ENCODE measurements at regions not wholly inside any gene's neighbourhood (a gene's known extent, or its start where the extent isn't known, plus 50 kb on each side); places are given as distances from the start of the nearest gene placed in this dataset.
A peak's percentile ranks its signal among the peaks of the same experiment; 100 is the strongest.
"Not testable (repeated sequence)": the region's sequence is repeated elsewhere in the genome, so short reads cannot be mapped to it uniquely, and the experiment has no call there.

DNA sequence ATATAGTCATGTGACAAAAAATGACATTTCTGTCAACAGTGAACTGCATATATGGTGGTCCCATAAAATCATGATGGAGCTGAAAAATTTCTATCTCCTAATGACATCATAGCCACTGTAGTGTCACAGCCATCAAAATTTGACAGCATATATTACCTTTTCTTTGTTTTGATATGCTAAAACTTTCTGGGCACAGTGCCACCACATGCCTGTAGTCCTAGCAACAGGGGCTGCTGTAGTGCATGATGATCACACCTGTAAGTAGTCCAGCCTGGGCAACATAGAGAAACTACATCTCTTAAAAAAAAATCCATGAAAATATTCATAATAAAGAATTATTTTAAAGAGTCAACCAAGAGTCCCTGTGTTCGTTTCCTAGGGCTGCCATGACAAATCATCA is 155.5 kb upstream of the SERTAD2 start:
- H4K20me1 ChIP-seq (ENCODE audit: control insufficient read depth, extremely low read depth, insufficient read depth, low read length), result no peaks in the 10 kb centered on the region
- H3K79me2 ChIP-seq (ENCODE audit: control insufficient read depth, insufficient read depth, low read length), result no peaks in the 10 kb centered on the region
- H3K36me3 ChIP-seq (ENCODE audit: control insufficient read depth, insufficient read depth, low read length), result no peaks in the 10 kb centered on the region
- TF ChIP-seq EZH2 (IDR thresholded peaks at IDR 0.05; ENCODE audit: low read length, missing control alignments), result no peak
- TF ChIP-seq, protein P1, sequence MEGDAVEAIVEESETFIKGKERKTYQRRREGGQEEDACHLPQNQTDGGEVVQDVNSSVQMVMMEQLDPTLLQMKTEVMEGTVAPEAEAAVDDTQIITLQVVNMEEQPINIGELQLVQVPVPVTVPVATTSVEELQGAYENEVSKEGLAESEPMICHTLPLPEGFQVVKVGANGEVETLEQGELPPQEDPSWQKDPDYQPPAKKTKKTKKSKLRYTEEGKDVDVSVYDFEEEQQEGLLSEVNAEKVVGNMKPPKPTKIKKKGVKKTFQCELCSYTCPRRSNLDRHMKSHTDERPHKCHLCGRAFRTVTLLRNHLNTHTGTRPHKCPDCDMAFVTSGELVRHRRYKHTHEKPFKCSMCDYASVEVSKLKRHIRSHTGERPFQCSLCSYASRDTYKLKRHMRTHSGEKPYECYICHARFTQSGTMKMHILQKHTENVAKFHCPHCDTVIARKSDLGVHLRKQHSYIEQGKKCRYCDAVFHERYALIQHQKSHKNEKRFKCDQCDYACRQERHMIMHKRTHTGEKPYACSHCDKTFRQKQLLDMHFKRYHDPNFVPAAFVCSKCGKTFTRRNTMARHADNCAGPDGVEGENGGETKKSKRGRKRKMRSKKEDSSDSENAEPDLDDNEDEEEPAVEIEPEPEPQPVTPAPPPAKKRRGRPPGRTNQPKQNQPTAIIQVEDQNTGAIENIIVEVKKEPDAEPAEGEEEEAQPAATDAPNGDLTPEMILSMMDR (conservative IDR thresholded peaks at IDR 0.05 in 1 of 2, IDR thresholded peaks at IDR 0.05 in 1 of 2; ENCODE audit: low read depth in 1 of 2, low read length in 2 of 2), result no peak
- no peak overlapping the region for H3K4me3 ChIP-seq (replicated peaks in 1 of 4; ENCODE audit: control extremely low read depth in 1 of 4, insufficient read depth in 1 of 4, low read depth in 3 of 4, low read length in 4 of 4)
- no peak for DNase-seq (ENCODE audit: low read depth in 2 of 2)
- H3K4me2 ChIP-seq (ENCODE audit: extremely low read depth, insufficient read depth, low read length), result no peak overlapping the region
- no peaks in the 10 kb centered on the region for H3K9me3 ChIP-seq (ENCODE audit: control insufficient read depth, insufficient read depth, low read depth, low read length)
- H3K9ac ChIP-seq (ENCODE audit: insufficient read depth, low read length), result no peak overlapping the region
- H3K27me3 ChIP-seq (ENCODE audit: control insufficient read depth, insufficient read depth, low read length), result no peaks in the 10 kb centered on the region
- H3K4me1 ChIP-seq (ENCODE audit: control insufficient read depth, extremely low read depth, insufficient read depth, low read length), result peaks cover 11% of the 10 kb centered on the region
- no peak overlapping the region for H2AFZ ChIP-seq (ENCODE audit: low read length)
- no peak overlapping the region for H3K27ac ChIP-seq (ENCODE audit: insufficient read depth, low read length)

DNA sequence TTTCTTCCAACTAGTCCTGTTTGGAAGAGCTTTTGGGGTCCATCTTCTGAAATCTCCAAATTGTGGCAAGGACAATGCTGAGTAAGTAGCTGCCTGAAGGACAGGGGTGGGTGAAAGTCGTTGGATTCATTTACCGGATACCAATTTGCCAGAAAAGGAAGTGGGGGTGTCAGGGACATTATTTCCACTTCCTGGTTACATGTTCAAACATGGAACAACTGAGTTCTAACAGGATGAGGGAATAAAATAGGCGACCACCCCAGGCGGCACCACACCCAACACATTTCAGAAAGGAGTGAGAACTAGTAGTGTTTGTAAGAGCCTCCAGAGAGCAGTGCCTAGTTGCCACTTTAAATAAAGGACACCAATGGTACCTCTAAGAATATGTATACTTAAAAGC is 158.6 kb upstream of the SERTAD2 start:
- Histone ChIP-seq H3K36me3 (ENCODE audit: control insufficient read depth, insufficient read depth, low read length) (no peaks in the 10 kb centered on the region), H3K27me3 (ENCODE audit: control insufficient read depth, insufficient read depth, low read length) (no peaks in the 10 kb centered on the region), H3K4me2 (ENCODE audit: extremely low read depth, insufficient read depth, low read length) (no peak overlapping the region), H3K27ac (ENCODE audit: insufficient read depth, low read length) (no peak overlapping the region), H3K9ac (ENCODE audit: insufficient read depth, low read length) (no peak overlapping the region), H3K79me2 (ENCODE audit: control insufficient read depth, insufficient read depth, low read length) (no peaks in the 10 kb centered on the region), H3K4me1 (ENCODE audit: control insufficient read depth, extremely low read depth, insufficient read depth, low read length) (peaks cover 4% of the 10 kb centered on the region), H2AFZ (ENCODE audit: low read length) (no peak overlapping the region), H4K20me1 (ENCODE audit: control insufficient read depth, extremely low read depth, insufficient read depth, low read length) (no peaks in the 10 kb centered on the region), H3K9me3 (ENCODE audit: control insufficient read depth, insufficient read depth, low read depth, low read length) (no peaks in the 10 kb centered on the region), H3K4me3 (replicated peaks in 1 of 4; ENCODE audit: control extremely low read depth in 1 of 4, insufficient read depth in 1 of 4, low read depth in 3 of 4, low read length in 4 of 4) (no peak overlapping the region)
- DNase-seq (ENCODE audit: low read depth in 2 of 2), result no peak
- TF ChIP-seq, protein P1 (conservative IDR thresholded peaks at IDR 0.05 in 1 of 2, IDR thresholded peaks at IDR 0.05 in 1 of 2; ENCODE audit: low read depth in 1 of 2, low read length in 2 of 2), result no peak
- TF ChIP-seq EZH2 (IDR thresholded peaks at IDR 0.05; ENCODE audit: low read length, missing control alignments), result no peak

DNA sequence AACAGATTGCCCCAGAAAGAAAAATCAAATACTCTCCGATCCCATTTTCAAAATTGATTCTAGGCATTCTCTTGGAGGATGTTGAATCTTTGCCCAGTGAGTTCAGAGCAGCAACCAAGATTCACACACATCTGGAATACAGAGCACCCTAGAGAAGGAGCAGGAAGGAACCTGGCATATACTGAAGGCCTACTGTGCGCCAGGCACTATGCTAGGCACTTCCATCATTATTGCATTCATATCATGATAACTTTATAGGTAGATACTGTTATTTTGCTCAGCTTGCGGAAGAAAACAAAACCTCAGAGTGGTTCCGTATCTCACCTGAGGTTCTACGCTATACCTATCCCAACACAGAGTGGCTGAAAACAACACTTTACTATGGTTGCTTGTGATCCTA is 160.3 kb upstream of the SERTAD2 start:
- no peaks in the 10 kb centered on the region for H3K36me3 ChIP-seq (ENCODE audit: control insufficient read depth, insufficient read depth, low read length)
- no peak for TF ChIP-seq EZH2 (IDR thresholded peaks at IDR 0.05; ENCODE audit: low read length, missing control alignments)
- TF ChIP-seq, protein P1 (conservative IDR thresholded peaks at IDR 0.05 in 1 of 2, IDR thresholded peaks at IDR 0.05 in 1 of 2; ENCODE audit: low read depth in 1 of 2, low read length in 2 of 2), result no peak
- no peak overlapping the region for H3K9ac ChIP-seq (ENCODE audit: insufficient read depth, low read length)
- no peaks in the 10 kb centered on the region for H3K79me2 ChIP-seq (ENCODE audit: control insufficient read depth, insufficient read depth, low read length)
- no peak overlapping the region for H2AFZ ChIP-seq (ENCODE audit: low read length)
- DNase-seq (ENCODE audit: low read depth in 2 of 2), result no peak
- no peaks in the 10 kb centered on the region for H3K27me3 ChIP-seq (ENCODE audit: control insufficient read depth, insufficient read depth, low read length)
- H3K4me3 ChIP-seq (replicated peaks in 1 of 4; ENCODE audit: control extremely low read depth in 1 of 4, insufficient read depth in 1 of 4, low read depth in 3 of 4, low read length in 4 of 4), result no peak overlapping the region
- peak overlapping the region; percentile 27 for H3K4me2 ChIP-seq (ENCODE audit: extremely low read depth, insufficient read depth, low read length)
- no peak overlapping the region for H3K27ac ChIP-seq (ENCODE audit: insufficient read depth, low read length)
- H3K9me3 ChIP-seq (ENCODE audit: control insufficient read depth, insufficient read depth, low read depth, low read length), result no peaks in the 10 kb centered on the region
- H4K20me1 ChIP-seq (ENCODE audit: control insufficient read depth, extremely low read depth, insufficient read depth, low read length), result no peaks in the 10 kb centered on the region
- no peaks in the 10 kb centered on the region for H3K4me1 ChIP-seq (ENCODE audit: control insufficient read depth, extremely low read depth, insufficient read depth, low read length)

DNA sequence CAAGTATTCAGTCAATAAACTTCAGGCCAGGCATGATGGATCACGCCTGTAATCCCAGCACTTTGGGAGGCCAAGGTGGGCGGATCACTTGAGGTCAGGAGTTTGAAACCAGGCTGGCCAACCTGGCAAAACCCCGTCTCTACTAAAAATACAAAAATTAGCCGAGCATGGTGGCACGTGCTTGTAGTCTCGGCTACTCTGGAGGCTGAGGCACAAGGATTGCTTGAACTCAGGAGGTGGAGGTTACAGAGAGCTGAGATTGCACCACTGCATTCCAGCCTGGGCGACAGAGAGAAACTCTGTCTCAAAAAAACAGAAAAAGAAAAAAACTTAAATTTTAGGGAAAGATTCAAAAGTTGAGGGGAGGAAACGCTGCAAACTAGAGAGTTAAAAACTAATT is 162.8 kb upstream of the SERTAD2 start:
- H2AFZ ChIP-seq (ENCODE audit: low read length); H3K4me3 ChIP-seq (replicated peaks in 1 of 4; ENCODE audit: control extremely low read depth in 1 of 4, insufficient read depth in 1 of 4, low read depth in 3 of 4, low read length in 4 of 4); H3K79me2 ChIP-seq (ENCODE audit: control insufficient read depth, insufficient read depth, low read length); H3K9me3 ChIP-seq (ENCODE audit: control insufficient read depth, insufficient read depth, low read depth, low read length); DNase-seq (ENCODE audit: low read depth in 2 of 2); H3K36me3 ChIP-seq (ENCODE audit: control insufficient read depth, insufficient read depth, low read length); H3K9ac ChIP-seq (ENCODE audit: insufficient read depth, low read length); H3K4me1 ChIP-seq (ENCODE audit: control insufficient read depth, extremely low read depth, insufficient read depth, low read length); H3K27me3 ChIP-seq (ENCODE audit: control insufficient read depth, insufficient read depth, low read length); H4K20me1 ChIP-seq (ENCODE audit: control insufficient read depth, extremely low read depth, insufficient read depth, low read length); H3K4me2 ChIP-seq (ENCODE audit: extremely low read depth, insufficient read depth, low read length); H3K27ac ChIP-seq (ENCODE audit: insufficient read depth, low read length): not testable (repeated sequence)

Measured in fibroblast of lung (primary cell).